ENCODE measurements at regions not wholly inside any gene's neighbourhood (a gene's known extent, or its start where the extent isn't known, plus 50 kb on each side); places are given as distances from the start of the nearest gene placed in this dataset.

DNA sequence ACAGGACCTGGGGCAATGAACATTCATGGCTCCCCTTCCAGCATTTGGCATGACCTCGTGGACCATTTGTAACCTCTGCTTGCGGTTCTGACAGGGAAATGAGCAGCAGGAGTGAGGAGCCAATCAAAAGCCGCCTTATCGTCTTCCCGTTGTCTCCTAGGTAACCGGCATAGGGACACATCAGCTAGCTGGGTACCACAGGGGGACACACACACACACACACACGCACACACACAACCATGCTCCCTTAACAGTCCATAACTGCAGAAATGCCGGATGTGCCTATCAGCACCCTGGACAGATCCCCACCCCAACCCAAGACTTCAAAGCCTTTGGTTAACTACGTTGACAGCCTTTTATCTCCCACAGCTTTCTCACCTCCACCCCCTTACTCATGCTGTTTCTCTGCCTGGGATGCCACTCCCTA lies 53.4 kb upstream of the CCDC174 start:
- 20% methylated on average over 7 of the region's 9 CpGs; no CpG with 5 or more reads in 1 of the 2 experiments for WGBS, 2 experiments (ENCODE audit: extremely low coverage in 2 of 2, insufficient read length in 1 of 2)
- TF ChIP-seq RCOR1 (IDR thresholded peaks at IDR 0.05; ENCODE audit: insufficient replicate concordance, low read length), result no peak
- TF ChIP-seq BHLHE40 (IDR thresholded peaks at IDR 0.05; ENCODE audit: low read depth, low read length), result no peak
- TF ChIP-seq POLR2A (IDR thresholded peaks at IDR 0.05; ENCODE audit: low read depth, low read length), result no peak
- TF ChIP-seq NFE2L2 (IDR thresholded peaks at IDR 0.05; ENCODE audit: low read depth, low read length), result no peak
- TF ChIP-seq MAZ (IDR thresholded peaks at IDR 0.05; ENCODE audit: borderline replicate concordance, low read depth, low read length), result no peak
- TF ChIP-seq CEBPB (IDR thresholded peaks at IDR 0.05; ENCODE audit: low read depth, low read length), result no peak
- TF ChIP-seq, protein P1, sequence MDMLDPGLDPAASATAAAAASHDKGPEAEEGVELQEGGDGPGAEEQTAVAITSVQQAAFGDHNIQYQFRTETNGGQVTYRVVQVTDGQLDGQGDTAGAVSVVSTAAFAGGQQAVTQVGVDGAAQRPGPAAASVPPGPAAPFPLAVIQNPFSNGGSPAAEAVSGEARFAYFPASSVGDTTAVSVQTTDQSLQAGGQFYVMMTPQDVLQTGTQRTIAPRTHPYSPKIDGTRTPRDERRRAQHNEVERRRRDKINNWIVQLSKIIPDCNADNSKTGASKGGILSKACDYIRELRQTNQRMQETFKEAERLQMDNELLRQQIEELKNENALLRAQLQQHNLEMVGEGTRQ (IDR thresholded peaks at IDR 0.05; ENCODE audit: low read depth, low read length), result no peak
- no peak for TF ChIP-seq MXI1 (IDR thresholded peaks at IDR 0.05; ENCODE audit: borderline replicate concordance, low read depth, low read length)
- TF ChIP-seq, protein P2, sequence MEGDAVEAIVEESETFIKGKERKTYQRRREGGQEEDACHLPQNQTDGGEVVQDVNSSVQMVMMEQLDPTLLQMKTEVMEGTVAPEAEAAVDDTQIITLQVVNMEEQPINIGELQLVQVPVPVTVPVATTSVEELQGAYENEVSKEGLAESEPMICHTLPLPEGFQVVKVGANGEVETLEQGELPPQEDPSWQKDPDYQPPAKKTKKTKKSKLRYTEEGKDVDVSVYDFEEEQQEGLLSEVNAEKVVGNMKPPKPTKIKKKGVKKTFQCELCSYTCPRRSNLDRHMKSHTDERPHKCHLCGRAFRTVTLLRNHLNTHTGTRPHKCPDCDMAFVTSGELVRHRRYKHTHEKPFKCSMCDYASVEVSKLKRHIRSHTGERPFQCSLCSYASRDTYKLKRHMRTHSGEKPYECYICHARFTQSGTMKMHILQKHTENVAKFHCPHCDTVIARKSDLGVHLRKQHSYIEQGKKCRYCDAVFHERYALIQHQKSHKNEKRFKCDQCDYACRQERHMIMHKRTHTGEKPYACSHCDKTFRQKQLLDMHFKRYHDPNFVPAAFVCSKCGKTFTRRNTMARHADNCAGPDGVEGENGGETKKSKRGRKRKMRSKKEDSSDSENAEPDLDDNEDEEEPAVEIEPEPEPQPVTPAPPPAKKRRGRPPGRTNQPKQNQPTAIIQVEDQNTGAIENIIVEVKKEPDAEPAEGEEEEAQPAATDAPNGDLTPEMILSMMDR (conservative IDR thresholded peaks at IDR 0.05; ENCODE audit: low read depth, low read length), result no peak
- TF ChIP-seq, protein P3, sequence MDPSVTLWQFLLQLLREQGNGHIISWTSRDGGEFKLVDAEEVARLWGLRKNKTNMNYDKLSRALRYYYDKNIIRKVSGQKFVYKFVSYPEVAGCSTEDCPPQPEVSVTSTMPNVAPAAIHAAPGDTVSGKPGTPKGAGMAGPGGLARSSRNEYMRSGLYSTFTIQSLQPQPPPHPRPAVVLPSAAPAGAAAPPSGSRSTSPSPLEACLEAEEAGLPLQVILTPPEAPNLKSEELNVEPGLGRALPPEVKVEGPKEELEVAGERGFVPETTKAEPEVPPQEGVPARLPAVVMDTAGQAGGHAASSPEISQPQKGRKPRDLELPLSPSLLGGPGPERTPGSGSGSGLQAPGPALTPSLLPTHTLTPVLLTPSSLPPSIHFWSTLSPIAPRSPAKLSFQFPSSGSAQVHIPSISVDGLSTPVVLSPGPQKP (IDR thresholded peaks at IDR 0.05; ENCODE audit: borderline replicate concordance, low read depth, low read length), result no peak
- TF ChIP-seq SMC3 (IDR thresholded peaks at IDR 0.05; ENCODE audit: low read depth, low read length), result no peak
- TF ChIP-seq MAFK (IDR thresholded peaks at IDR 0.05; ENCODE audit: low read depth, low read length), result no peak
- no peak for TF ChIP-seq CHD1 (IDR thresholded peaks at IDR 0.05; ENCODE audit: low read depth, low read length)
- TF ChIP-seq RFX5 (IDR thresholded peaks at IDR 0.05; ENCODE audit: low read depth, low read length), result no peak
- Histone ChIP-seq H3K56ac (ENCODE audit: extremely low read depth, insufficient read depth, low read length) (no peak overlapping the region), H3K36me3 (ENCODE audit: control insufficient read depth, insufficient read depth, low read length) (no peaks in the 10 kb centered on the region), H3K23ac (ENCODE audit: low read depth, low read length) (no peak overlapping the region), H4K8ac (ENCODE audit: low read depth in 2 of 2, low read length in 2 of 2) (no peak overlapping the region), H2AK9ac (replicated peaks; ENCODE audit: low read depth, low read length, poor library complexity) (no peak overlapping the region), H4K91ac (ENCODE audit: insufficient read depth, low read depth, low read length) (no peak overlapping the region), H2BK120ac (ENCODE audit: low read depth, low read length) (no peak overlapping the region), H2AK5ac (ENCODE audit: low read depth, low read length) (no peak overlapping the region), H3K9me3 (ENCODE audit: control insufficient read depth, insufficient read depth, low read length) (no peaks in the 10 kb centered on the region), H3K9me1 (ENCODE audit: insufficient read depth, low read length) (no peaks in the 10 kb centered on the region), H3K79me1 (ENCODE audit: low read depth in 1 of 2, low read length in 2 of 2) (no peaks in the 10 kb centered on the region), H4K20me1 (ENCODE audit: insufficient read depth, low read length) (no peaks in the 10 kb centered on the region), H4K5ac (ENCODE audit: low read depth, low read length) (no peak overlapping the region), H3K4me2 (ENCODE audit: low read depth, low read length) (no peak overlapping the region), H3K4me3 (ENCODE audit: insufficient read depth, low read depth, low read length) (no peak overlapping the region), H3K27me3 (ENCODE audit: control insufficient read depth, insufficient read depth, low read length) (peaks cover 29% of the 10 kb centered on the region), H3K14ac (replicated peaks; ENCODE audit: low read depth, low read length) (no peak overlapping the region), H2AFZ (replicated peaks; ENCODE audit: low read length, poor library complexity) (no peak overlapping the region), H2BK15ac (ENCODE audit: low read depth, low read length) (no peak overlapping the region), H3K9ac (ENCODE audit: low read depth, low read length) (no peak overlapping the region), H3K4me1 (ENCODE audit: control insufficient read depth, insufficient read depth, low read length) (no peaks in the 10 kb centered on the region), H3K4ac (ENCODE audit: low read depth, low read length) (no peak overlapping the region), H2BK20ac (ENCODE audit: low read depth, low read length) (no peak overlapping the region), H3K27ac (ENCODE audit: insufficient read depth, low read length) (no peak overlapping the region), H3K18ac (ENCODE audit: low read depth, low read length) (no peak overlapping the region), H2BK5ac (ENCODE audit: low read depth, low read length, poor library complexity, severe bottlenecking) (no peak overlapping the region)
- ATAC-seq (ENCODE audit: low read depth) (peak; percentile 56; the same call in 1 of the 2 replicates), DNase-seq (peak; percentile 39)
- BruUV-seq (replicated peaks), result no TSS peak
- dilution Hi-C loops (cut with HindIII; ENCODE audit: low sequenced_read_pairs, unreplicated experiment) (no loop called here), intact Hi-C loops (cut with micrococcal nuclease) (no loop called here), in situ Hi-C loops (cut with MboI; ENCODE audit: low sequenced_read_pairs) (no loop called here)
- CTCF ChIA-PET, result no interaction called here
- POLR2A ChIA-PET (ENCODE audit: unreplicated experiment), result no interaction called here

All from IMR-90 (cell line).